ENCODE measurements at regions not wholly inside any gene's neighbourhood (a gene's known extent, or its start where the extent isn't known, plus 50 kb on each side); places are given as distances from the start of the nearest gene placed in this dataset.

- TF ChIP-seq CTCF (IDR thresholded peaks at IDR 0.05) (no peak), EZH2 (IDR thresholded peaks at IDR 0.05) (no peak), EZH2phosphoT487 (IDR thresholded peaks at IDR 0.05) (no peak)
Observed at GRCh38 chr2:191552066-191552465, 125.9 kb upstream of the NABP1 start.

All from neural progenitor cell (in vitro differentiated cells).